Liver (tissue), 7 donors: ENCODE measurements at regions not wholly inside any gene's neighbourhood (a gene's known extent, or its start where the extent isn't known, plus 50 kb on each side); places are given as distances from the start of the nearest gene placed in this dataset.

ENCODE experiments used
- DNase-seq: peaks from one replicate; pipeline ENCODE4 v3.0.0-alpha.2; 2017; ENCODE audit warnings: low spot score
- H3K27ac ChIP-seq, 2 donors: one replicate each; pipeline ENCODE4 v1.7.0; 2013; ENCODE audit warnings: inconsistent platforms in 2 of 2, low read length in 2 of 2, control low read depth in 1 of 2, low read depth in 1 of 2, mild to moderate bottlenecking in 1 of 2
- H3K27me3 ChIP-seq, 4 donors: one replicate each; pipeline versions ENCODE4 v1.6.1 to v1.7.0; 2013; ENCODE audit warnings: low read length in 3 of 4, inconsistent platforms in 1 of 4, mild to moderate bottlenecking in 1 of 4, moderate library complexity in 1 of 4; ENCODE audit not compliant: control insufficient read depth in 4 of 4, insufficient read depth in 4 of 4
- H3K36me3 ChIP-seq, 4 donors: one replicate each; pipeline versions ENCODE4 v1.6.1 to v1.7.0; 2013; ENCODE audit warnings: low read length in 3 of 4, mild to moderate bottlenecking in 3 of 4, low read depth in 1 of 4, moderate library complexity in 1 of 4; ENCODE audit not compliant: control insufficient read depth in 4 of 4, insufficient read depth in 3 of 4
- H3K4me1 ChIP-seq, 4 donors: one replicate each; pipeline versions ENCODE4 v1.6.1 to v1.7.0; 2013; ENCODE audit warnings: low read length in 3 of 4, mild to moderate bottlenecking in 3 of 4, moderate library complexity in 1 of 4; ENCODE audit not compliant: control insufficient read depth in 4 of 4, insufficient read depth in 4 of 4
- H3K4me3 ChIP-seq, 3 donors: one replicate each; pipeline versions ENCODE4 v1.6.1 to v1.7.0; 2013; ENCODE audit warnings: low read length in 3 of 3, control low read depth in 1 of 3, low read depth in 1 of 3, mild to moderate bottlenecking in 1 of 3
- H3K9ac ChIP-seq, 2 donors: one replicate each; pipeline ENCODE4 v1.7.0; 2013; ENCODE audit warnings: low read length in 2 of 2, mild to moderate bottlenecking in 2 of 2, moderate library complexity in 2 of 2, control low read depth in 1 of 2, low read depth in 1 of 2
- H3K9me3 ChIP-seq, 4 donors: one replicate each; pipeline versions ENCODE4 v1.6.1 to v1.7.0; 2013; ENCODE audit warnings: low read length in 3 of 4; ENCODE audit not compliant: control insufficient read depth in 4 of 4
- EGR1 ChIP-seq, 2 donors: IDR thresholded peaks; 2 replicates each; pipeline ENCODE4 v1.6.1; 2016 to 2018; ENCODE audit warnings: antibody characterized with exemption in 2 of 2, low read depth in 2 of 2
- FOXA1 ChIP-seq: IDR thresholded peaks from 2 replicates; pipeline ENCODE4 v1.6.1; 2016; ENCODE audit warnings: antibody characterized with exemption
- HNF4A ChIP-seq, 2 donors: conservative IDR thresholded peaks; 2 replicates each; pipeline ENCODE4 v1.6.1; 2016; ENCODE audit warnings: antibody characterized with exemption in 2 of 2, mild to moderate bottlenecking in 2 of 2
- HNF4G ChIP-seq: IDR thresholded peaks from 2 replicates; pipeline ENCODE4 v1.6.1; 2016; ENCODE audit warnings: antibody characterized with exemption
- RAD21 ChIP-seq, 2 donors: IDR thresholded peaks; 2 replicates each; pipeline ENCODE4 v1.6.1; 2016; ENCODE audit warnings: antibody characterized with exemption in 2 of 2, mild to moderate bottlenecking in 2 of 2
- RXRA ChIP-seq, 2 donors: IDR thresholded peaks; 2 replicates each; pipeline ENCODE4 v1.6.1; 2017 to 2018; ENCODE audit warnings: antibody characterized with exemption in 2 of 2, mild to moderate bottlenecking in 1 of 2
- SP1 ChIP-seq: IDR thresholded peaks from 2 replicates; pipeline ENCODE4 v1.6.1; 2018; ENCODE audit warnings: antibody characterized with exemption, mild to moderate bottlenecking
- TAF1 ChIP-seq: conservative IDR thresholded peaks from 2 replicates; pipeline ENCODE4 v1.6.1; 2016; ENCODE audit warnings: antibody characterized with exemption, mild to moderate bottlenecking
- WGBS: extraction: QIAGEN DNeasy Blood & Tissue Kit; methylation state at CpG from one replicate; pipeline ENCODE4 v1.1.7; 2013; 5-methylcytosine and 5-hydroxymethylcytosine counted together
- TF ChIP-seq, protein P1 (sequence below): IDR thresholded peaks from 2 replicates; pipeline ENCODE4 v1.6.1; 2016; ENCODE audit warnings: antibody characterized with exemption, mild to moderate bottlenecking
- TF ChIP-seq, protein P2 (sequence below): IDR thresholded peaks from 2 replicates; pipeline ENCODE4 v1.6.1; 2016; ENCODE audit warnings: antibody characterized with exemption
- TF ChIP-seq, protein P3 (sequence below): IDR thresholded peaks from 2 replicates; pipeline ENCODE4 v1.6.1; 2016; ENCODE audit warnings: antibody characterized with exemption
- TF ChIP-seq, protein P4 (sequence below): IDR thresholded peaks from 2 replicates; pipeline ENCODE4 v1.6.1; 2016; ENCODE audit warnings: antibody characterized with exemption
- donor health status: healthy.
- donor health status: healthy.
- donor health status: healthy.
- donor health status: healthy.

DNA sequence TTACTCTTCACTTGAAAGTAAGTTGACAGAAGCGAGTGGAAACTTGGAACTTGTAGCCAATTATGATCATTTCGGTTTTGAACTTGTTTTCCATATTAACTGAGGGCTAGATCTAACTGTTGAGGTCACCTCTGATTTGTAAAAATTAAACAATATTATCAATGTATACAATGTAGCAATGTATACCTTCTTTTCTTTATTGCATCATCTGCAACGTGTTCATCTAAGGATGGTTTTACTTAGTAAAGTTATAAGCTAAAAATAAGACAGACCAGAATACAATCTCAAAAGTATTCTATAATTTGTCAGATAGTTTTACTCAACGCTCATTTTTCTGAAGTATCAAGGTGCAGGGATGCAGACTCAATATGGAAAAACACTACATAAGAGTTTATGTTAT lies 435.0 kb upstream of the TNP1 start (continued):
- TF ChIP-seq, protein P1, sequence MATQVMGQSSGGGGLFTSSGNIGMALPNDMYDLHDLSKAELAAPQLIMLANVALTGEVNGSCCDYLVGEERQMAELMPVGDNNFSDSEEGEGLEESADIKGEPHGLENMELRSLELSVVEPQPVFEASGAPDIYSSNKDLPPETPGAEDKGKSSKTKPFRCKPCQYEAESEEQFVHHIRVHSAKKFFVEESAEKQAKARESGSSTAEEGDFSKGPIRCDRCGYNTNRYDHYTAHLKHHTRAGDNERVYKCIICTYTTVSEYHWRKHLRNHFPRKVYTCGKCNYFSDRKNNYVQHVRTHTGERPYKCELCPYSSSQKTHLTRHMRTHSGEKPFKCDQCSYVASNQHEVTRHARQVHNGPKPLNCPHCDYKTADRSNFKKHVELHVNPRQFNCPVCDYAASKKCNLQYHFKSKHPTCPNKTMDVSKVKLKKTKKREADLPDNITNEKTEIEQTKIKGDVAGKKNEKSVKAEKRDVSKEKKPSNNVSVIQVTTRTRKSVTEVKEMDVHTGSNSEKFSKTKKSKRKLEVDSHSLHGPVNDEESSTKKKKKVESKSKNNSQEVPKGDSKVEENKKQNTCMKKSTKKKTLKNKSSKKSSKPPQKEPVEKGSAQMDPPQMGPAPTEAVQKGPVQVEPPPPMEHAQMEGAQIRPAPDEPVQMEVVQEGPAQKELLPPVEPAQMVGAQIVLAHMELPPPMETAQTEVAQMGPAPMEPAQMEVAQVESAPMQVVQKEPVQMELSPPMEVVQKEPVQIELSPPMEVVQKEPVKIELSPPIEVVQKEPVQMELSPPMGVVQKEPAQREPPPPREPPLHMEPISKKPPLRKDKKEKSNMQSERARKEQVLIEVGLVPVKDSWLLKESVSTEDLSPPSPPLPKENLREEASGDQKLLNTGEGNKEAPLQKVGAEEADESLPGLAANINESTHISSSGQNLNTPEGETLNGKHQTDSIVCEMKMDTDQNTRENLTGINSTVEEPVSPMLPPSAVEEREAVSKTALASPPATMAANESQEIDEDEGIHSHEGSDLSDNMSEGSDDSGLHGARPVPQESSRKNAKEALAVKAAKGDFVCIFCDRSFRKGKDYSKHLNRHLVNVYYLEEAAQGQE: no peak
- TF ChIP-seq, protein P2, sequence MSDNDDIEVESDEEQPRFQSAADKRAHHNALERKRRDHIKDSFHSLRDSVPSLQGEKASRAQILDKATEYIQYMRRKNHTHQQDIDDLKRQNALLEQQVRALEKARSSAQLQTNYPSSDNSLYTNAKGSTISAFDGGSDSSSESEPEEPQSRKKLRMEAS: no peak
- no peak for TF ChIP-seq HNF4A (conservative IDR thresholded peaks at IDR 0.05)
- TF ChIP-seq RAD21 (IDR thresholded peaks at IDR 0.05): no peak

DNA sequence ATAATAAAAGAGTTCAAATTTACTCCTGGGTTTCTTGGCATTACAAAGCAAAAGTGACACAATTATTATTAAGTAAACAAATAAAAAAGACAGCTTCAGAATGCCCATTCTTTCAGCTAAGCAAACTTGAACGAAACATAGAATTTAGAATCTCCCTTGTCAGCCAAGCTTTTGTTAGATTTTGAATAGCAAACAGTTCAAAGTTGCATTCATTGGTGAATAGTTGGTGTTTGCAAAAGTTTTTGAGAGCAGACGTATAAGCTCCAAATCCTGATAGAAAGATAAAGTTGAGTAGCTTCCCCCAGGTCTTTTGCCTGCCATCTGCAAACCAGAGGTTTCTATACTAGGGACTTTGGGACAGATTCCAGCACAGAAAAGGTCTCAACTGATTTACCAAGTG lies 434.3 kb upstream of the TNP1 start:
- TF ChIP-seq, protein P2: no peak
- TF ChIP-seq FOXA1: no peak
- no peak for TF ChIP-seq RAD21 (IDR thresholded peaks at IDR 0.05)
- no peak for TF ChIP-seq EGR1 (IDR thresholded peaks at IDR 0.05; ENCODE audit: low read depth in 2 of 2)
- TF ChIP-seq, protein P3, sequence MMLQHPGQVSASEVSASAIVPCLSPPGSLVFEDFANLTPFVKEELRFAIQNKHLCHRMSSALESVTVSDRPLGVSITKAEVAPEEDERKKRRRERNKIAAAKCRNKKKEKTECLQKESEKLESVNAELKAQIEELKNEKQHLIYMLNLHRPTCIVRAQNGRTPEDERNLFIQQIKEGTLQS: no peak
- TF ChIP-seq HNF4G: no peak
- no peak for TF ChIP-seq SP1
- TF ChIP-seq RXRA (IDR thresholded peaks at IDR 0.05): no peak
- TF ChIP-seq, protein P4, sequence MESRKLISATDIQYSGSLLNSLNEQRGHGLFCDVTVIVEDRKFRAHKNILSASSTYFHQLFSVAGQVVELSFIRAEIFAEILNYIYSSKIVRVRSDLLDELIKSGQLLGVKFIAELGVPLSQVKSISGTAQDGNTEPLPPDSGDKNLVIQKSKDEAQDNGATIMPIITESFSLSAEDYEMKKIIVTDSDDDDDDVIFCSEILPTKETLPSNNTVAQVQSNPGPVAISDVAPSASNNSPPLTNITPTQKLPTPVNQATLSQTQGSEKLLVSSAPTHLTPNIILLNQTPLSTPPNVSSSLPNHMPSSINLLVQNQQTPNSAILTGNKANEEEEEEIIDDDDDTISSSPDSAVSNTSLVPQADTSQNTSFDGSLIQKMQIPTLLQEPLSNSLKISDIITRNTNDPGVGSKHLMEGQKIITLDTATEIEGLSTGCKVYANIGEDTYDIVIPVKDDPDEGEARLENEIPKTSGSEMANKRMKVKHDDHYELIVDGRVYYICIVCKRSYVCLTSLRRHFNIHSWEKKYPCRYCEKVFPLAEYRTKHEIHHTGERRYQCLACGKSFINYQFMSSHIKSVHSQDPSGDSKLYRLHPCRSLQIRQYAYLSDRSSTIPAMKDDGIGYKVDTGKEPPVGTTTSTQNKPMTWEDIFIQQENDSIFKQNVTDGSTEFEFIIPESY: no peak
- DNase-seq: no peak
- Histone ChIP-seq H3K36me3 (no peaks in the 10 kb centered on the region), H3K27ac (no peak overlapping the region), H3K9ac (no peak overlapping the region), H3K4me1 (no peaks in the 10 kb centered on the region), H3K9me3 (peaks cover 0 to 8% (median 1%) of the 10 kb centered on the region in 4 donors), H3K4me3 (no peak overlapping the region), H3K27me3 (no peaks in the 10 kb centered on the region)
- WGBS: 31% methylated on average over 2 of the region's 2 CpGs

DNA sequence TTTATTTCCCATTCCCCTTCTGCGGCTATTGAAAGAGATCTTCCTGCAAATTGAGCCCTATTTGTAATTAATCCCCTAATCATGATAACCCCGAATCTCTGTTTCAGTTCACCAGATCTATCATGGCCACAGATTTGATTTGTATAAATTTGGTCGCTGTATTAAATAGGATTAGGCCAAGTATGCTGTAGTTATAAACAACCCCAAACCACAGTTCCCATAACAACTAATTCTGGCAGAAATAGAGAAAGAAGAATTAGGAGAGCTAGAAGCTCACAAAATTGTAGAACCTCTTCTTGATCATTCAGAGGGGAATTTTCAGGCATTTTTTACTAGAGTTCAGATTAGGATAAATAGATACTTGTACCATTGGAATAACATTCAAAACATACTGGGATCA lies 433.7 kb upstream of the TNP1 start:
- Histone ChIP-seq H3K4me3 (no peak overlapping the region), H3K27ac (no peak overlapping the region), H3K9ac (no peak overlapping the region), H3K4me1 (no peaks in the 10 kb centered on the region), H3K27me3 (no peaks in the 10 kb centered on the region), H3K9me3 (peaks cover 0 to 8% (median 1%) of the 10 kb centered on the region in 4 donors), H3K36me3 (no peaks in the 10 kb centered on the region)
- WGBS: 84% methylated on average over 3 of the region's 3 CpGs
- DNase-seq: no peak
- TF ChIP-seq TAF1: no peak
